Colon (tissue), 2 donors: ENCODE measurements at regions not wholly inside any gene's neighbourhood (a gene's known extent, or its start where the extent isn't known, plus 50 kb on each side); places are given as distances from the start of the nearest gene placed in this dataset.

Source experiments
- FAIRE-seq: peaks from 2 replicates; lab custom pipeline; 2012; peaks lifted over from hg19 to GRCh38; lab: Jason Lieb, UNC
- donor health status: control.
- donor health status: control.

DNA sequence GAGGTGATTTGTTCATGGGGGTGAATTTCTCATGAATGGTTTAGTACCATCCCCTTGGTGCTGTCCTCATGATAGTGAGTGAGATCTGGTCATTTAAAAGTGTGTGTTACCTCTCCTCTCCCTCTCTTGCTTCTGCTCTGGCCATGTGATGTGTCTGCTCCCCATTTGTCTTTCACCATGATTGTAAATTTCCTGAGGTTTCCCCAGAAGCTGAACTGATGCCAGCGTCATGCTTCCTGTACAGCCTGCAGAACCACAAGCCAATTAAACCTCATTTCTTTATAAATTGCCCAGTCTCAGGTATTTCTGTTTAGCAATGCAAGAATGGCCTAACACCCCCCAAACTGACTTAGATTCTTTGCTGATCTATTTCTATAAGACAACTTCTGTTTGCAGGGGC is 249.4 kb upstream of the B3GALT2 start:
- FAIRE-seq, result no peak

DNA sequence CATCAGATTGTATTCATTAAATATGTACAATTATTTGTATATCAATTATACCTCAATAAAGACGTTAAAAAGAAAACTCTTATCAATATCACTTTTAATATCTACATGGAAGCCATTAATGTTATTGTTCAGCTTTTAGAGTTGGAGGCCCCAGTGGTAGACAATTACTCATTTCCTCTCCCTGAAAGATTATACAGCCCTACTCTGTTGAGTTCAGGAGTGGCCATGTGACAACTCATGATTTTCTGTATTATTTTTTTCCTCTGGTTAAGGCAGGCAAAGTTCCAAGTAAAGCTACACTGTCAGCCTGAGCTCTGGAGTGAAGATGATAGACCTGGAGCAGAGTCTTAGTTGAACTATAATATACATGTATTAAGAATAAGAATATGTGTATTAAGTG is 247.9 kb upstream of the B3GALT2 start:
- no peak for FAIRE-seq

DNA sequence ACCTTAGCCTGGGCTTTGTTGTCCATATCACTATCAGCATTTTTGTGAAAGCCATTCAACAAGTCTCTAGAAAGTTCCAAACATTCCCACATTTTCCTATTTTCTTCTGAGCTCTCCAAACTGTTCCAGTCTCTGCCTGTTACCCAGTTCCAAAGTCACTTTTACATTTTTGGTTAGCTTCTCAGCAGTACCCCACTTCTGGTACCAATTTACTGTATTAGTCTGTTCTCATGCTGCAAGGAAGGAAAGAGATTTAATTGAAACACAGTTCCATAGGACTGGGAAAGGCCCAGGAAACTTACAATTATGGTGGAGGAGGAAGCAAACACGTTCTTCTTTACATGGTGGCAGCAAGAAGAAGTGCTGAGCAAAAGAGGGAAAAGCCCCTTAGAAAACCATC is 247.2 kb upstream of the B3GALT2 start:
- no peak for FAIRE-seq

DNA sequence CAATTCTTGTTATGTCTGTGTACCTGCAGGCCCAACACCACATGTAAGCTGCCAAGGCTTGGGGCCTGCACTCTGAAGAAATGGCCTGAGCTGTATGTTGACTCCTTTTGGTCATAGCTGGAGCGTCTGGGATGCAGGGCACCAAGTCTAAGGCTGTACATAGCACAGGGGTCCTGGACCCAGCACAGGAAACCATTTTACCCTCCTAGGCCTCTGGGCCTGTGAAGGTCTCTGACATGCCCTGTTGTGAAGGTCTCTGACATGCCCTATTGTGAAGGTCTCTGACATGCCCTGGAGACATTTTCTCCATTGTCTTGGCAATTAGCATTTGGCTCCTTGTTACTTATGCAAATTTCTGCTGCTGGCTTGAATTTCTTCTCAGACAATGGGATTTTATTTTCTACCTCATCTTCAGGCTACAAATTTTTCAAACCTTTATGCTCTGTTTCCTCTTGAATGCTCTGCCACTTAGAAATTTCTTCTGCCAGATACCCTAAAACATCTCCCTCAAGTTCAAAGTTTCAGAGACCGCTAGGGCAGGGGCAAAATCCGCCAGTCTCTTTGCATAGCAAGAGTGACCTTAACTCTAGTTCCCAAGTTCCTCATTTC is 246.7 kb upstream of the B3GALT2 start:
- FAIRE-seq, result no peak

DNA sequence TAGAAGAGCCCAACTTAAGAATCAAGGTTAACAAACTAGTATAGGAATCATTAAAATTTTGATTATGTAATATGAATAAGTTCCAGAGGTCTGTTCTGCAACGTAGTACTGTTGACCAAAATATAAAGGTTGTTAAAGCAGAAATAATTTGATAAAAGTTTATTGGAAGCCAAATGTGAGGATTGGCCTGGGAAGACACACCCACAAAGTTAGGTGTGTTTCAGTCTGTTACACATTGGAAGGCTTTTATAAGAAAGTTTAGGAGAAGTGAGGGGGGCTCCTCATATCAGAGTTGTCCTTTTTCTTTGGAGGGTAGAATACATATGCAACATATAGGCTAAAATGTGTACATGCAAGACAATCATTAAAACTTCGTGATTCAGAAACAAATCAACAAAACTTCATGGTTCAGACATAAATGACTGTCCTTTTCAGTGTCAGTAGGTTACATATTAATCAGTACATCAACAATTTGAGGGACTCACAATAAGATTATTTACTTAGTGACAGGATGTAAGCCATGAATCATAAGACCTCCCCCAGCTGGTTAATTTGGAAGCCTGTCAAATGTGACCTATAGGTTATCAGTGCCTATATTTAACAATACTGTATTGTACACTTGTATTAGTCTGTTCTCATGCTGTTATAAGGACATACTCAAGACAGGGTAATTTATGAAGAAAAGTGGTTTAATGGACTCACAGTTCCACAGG is 245.0 kb upstream of the B3GALT2 start:
- FAIRE-seq, result no peak

DNA sequence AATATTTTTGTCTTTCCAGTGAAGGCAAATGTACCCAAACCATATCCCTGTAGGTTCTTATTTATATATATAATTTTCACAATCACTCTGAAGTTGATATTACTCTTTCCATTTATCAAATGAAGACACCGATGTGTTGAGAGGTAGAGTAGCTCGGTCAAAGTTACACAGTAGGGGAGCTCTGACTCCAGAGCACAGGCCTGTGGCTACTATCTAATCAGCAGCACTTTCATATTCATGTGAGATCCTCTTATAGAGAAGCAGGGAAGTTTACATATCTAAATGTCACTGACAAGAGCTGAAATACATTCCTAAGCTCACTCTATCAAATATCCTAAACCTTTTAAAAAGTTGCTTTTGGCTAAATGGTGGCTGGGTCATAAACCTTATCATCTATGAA is 241.1 kb upstream of the B3GALT2 start:
- FAIRE-seq, result no peak

DNA sequence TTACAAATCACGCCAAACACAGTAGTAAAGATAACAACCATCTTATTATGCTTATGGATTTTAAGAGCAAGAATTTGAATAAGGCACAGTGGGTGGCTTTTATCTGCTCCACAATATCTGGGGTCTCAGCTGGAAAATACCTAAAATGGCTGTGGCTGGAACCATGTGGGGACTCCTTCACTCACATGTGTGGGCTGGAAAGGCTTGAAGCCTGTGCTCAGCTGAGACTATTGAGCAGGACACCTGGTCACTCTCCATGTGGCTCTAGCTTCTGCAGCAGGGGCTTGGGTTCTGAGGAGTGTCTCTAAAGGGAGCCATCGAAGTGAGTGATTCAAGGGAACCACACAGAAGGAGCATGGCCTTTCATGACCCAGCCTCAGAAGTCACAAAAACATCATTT is 239.6 kb upstream of the B3GALT2 start:
- no peak for FAIRE-seq

DNA sequence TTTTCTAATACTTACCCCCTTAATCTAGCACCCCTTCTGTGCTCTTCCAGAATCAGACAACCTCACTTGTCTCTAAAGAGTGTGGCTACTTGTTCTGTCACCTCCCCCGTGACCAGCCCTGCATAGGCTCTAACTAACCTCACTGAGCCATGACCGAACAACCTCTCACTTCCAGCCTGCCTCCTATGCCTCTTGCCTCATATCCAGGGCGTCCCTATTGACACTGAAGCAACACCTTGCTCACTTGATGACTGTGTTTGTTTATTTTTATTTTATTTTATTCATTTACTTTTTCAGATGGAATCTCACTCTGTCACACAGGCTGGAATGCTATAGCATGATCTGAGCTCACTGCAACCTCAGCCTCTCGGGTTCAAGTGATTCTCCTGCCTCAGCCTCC is 235.1 kb upstream of the B3GALT2 start:
- FAIRE-seq, result no peak

DNA sequence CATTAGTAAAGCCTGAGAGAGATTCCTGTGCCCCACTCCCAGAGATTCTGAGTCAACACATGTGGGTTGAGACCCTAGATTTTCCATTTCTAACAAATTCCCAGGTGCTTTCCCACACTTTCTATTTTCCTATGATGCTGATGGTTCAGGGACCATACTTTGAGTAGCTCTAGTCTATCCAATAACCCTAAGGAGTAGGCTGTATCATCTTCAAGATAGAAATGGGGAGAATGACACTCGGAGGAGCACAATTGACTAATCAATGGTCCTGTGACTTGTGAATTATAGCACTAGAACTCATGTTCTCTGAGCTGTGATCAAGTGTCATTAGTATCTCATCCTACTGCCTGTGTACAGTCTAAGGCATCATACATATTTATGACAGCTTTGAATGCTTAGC is 232.9 kb upstream of the B3GALT2 start:
- FAIRE-seq, result no peak

DNA sequence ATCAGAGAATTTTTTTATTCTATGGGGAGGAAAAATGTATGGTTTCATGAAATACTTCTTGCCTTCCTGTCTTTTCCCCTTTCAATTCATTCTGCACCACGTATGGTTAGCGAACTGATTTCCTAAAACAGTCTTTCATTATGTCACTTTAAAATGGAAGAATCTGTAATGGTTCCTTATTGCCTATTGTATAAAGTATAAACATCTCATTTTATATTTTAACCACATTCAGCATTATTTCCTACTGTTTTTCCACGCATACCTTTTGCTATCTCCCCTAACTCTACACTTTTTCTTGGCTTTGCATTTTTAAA is 232.3 kb upstream of the B3GALT2 start:
- no peak for FAIRE-seq

DNA sequence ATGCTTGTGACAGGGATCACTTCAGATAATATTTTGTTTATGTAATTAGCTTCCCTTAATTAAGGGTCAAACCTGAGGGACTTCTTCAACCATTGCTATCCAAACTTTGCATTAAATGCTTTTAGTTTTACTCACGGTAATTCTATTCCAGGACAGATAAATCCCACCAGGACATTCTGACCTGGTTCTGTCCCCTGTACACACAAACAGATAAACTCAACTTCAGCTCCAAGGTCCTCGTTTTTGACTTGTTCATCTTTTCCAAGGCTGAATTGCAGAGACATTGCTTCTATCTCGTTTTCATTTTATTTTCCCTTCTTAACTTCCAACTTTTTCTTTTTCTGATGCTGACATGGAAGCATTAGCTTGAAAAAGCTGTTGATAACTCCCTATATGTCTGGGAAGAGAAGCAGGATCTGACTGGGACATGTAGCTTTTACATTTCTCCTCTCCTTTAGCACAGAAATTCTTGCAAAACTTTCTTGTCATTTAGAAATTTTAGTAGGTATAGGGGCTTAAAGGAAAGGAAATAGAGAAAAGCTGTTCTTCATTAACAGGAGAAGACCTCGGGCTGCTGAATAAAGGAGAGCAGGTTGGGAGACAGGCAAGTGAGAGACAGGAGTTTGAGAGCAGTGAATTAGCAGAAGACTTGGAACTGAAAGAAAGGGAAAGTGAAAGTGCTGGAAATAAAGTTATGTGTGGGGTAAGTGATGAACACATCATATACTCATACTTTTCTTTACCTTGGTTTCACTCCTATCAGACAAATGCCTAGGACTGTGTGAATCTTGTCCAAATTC is 231.7 kb upstream of the B3GALT2 start:
- no peak for FAIRE-seq

DNA sequence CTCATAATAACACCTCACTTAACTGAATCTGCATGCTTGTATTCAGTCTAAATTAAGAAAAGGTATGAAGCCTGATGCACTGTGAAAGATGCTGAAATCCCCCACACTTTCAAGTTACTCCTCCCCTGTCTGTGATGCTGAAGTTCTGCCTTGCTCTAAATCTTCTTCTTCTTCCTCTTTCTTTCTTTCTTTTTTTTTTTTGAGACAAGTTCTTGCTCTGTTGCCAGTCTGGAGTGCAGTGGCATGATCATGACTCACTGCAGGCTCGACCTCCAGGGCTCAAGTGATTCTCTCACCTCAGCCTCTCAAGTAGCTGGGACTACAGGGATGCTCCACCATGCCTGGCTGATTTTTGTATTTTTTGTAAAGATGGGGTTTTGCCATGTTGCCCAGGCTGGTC is 231.0 kb upstream of the B3GALT2 start:
- no peak for FAIRE-seq

DNA sequence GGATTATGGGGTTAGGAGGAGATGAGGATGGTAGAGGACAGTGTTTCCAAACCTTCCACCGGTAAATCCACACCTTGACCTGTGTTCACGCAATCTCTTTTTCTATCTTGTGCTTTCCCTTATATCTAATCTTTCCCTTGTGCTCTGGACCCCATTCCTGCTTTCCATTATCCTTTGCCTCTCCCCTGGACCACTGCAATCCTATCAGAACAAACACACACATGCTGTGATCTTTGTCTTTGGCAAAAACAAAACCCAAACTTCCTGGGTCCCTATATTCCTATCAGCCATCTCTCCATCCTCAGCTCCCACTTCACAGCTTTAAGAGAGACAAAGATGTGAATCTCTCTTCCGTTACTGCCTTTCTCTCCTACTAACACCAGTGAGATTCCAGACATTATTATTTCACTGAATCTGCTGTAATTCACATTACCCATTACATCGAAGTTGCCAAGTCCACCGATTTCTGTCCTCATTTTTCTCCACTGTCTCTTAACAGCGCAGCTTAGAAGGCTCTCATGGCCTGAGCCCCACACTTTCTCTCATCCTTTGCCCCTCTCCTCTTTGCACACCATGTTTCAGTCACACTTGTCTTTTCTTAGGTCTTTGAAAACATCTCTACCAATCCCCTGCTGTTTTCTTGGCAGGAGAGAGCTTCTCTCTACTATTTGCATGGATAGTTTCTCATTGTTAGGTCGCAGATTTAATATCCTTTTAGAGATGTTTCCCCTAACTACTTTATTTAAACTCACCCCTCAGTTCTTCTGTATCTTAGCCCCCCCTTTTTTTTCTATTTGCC is 230.0 kb upstream of the B3GALT2 start:
- FAIRE-seq, result no peak

DNA sequence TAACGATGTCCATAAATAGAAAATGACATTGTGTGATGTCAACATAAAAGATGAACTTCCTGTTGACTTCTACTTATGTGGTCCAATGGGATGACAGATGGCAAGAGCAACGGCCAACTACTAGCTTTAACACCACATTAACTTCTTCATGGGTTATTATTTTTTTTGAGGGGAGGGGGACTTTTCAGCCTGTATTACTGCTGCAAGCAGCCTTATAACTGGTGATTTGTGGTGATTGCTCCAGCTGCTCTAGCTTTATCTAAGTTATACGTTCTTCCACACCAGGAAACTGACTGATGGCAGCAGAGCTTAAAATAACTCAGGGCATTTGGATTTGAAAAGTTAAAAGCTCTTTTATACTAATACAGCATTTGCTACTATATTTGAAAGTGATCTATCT is 228.8 kb upstream of the B3GALT2 start:
- no peak for FAIRE-seq

DNA sequence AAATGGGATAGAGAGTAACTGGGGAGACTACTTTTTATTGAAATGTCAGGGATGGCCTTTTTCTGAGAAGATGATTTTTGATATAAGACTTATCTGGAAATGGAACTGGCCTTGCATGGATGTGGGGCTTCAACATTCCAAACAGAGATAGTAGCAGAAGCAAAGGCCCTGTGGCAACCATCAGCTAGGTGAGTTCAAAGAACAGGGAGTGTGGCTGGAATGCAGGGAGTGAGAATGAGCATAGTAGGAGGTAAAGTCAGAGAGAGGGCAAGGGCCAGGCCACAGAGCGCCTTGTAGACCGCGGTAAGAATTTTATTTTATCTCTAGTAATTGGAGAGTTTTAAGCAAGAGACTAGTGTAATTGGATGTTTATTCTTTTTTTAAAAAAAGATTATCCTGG is 227.0 kb upstream of the B3GALT2 start:
- no peak for FAIRE-seq

DNA sequence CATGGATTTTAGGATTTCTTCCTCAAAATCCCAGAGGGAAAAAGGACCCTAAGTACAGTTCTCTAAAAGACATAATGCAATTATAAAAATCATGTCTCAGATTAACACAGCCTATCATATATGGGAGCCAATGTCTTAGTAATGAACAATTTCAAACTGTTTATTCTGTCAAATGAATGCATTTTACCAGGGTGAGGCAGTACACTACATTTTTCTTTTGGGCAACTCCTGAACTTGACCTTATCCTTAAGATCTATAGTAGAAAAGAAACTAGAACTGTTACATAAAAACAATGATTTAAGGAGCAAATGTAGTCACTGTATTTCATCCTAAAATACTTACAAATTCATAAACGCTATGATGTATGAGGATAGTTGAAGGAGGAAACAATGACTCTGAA is 226.3 kb upstream of the B3GALT2 start:
- FAIRE-seq, result no peak

DNA sequence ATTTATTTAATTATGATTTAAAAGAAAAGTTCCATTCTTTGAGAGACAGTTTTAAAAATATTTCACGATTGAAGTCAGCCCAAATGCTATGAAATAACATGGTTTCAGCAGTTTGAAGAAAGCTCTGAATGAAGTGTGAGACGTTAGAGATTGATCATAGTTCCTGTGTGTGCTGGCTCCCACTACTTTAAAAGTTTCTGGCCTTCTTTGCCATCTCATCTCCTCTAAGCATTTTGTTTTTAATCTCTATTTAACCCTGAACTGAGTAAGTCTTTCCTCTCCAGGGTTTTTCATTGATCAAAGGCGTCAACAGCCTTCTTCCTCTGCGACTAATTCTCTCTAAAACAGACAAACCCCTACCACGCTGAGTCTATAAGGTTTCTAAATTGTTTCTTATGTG is 225.3 kb upstream of the B3GALT2 start:
- no peak for FAIRE-seq

DNA sequence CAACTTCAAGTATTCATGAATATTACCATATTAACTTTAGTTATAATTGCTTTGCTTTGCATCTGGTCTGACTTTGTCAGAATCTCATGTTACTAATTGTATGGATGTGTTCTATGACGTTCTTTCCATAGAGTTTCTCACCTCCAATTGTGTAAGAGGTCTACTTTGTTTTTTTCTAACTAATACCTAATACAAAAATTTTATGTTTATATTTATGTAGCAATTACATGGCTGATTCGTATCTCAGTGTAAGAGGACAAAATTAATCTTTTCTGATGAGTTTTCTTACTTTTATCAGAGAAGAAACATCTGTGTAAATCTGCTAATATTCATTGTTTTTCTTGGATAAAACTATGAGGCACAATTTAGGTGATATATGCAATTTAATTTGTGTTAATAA is 224.8 kb upstream of the B3GALT2 start:
- FAIRE-seq, result no peak

DNA sequence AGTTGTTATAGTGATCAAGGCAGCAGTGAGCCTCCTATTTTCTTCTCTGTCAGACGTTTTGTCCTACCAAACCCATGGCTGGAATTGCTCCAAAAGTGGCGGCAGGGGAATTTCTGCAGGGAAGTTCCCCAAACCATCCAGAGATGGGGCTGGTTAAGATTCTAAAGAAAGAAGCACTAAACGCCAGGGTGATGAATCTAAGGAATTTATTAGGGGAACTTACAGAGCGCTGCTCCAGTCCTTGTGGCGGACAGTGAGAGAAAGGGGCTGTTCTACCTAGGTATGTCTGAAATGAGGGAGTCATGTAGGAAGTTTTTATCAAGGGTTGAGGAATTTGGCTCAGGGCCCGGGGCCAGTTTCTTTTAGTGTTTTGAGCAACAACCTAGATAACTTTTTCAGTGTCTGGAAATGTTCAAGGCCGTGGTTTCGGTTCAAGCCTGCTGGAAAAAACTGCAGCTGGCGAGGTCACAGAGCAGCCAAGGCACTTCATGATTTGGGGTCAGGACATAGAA is 222.4 kb upstream of the B3GALT2 start:
- no peak for FAIRE-seq

DNA sequence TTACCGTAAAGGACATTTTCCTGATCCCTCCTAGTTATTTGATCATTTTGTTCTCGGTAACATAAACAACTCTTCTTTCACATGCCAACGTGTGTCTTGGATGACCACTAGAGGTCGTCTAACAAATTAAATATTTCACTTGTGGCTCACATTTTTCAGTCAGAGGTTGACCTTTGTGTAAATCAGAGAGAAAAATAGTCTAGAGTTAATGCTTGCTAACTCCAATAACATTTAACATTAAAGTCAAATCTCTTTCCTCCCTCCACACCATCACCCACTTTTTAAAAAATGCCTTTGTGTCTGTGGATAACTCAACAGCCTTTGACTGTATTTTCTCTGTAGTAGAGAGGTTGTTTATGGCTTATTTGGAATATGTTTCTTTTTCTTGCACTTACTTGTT is 220.5 kb upstream of the B3GALT2 start:
- peak; percentile 77 for FAIRE-seq

DNA sequence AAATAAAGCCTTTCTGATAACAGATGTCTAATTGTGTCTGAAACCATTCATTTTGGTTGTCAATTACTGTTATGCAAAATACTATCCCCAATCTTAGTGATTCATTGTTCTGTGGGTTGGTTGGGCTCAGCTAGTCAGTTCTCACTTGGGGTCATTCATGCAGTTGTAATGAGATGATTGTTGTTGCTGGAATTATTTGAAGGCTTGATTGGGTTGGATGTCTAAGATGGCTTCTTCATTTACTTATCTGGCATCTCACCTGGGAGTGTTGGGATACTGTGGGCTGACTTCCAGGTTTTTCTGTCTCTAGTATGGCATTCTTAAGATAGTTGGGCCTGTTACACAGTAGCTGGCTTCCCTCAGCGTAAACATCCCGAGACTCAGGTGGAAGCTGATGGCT is 217.8 kb upstream of the B3GALT2 start:
- FAIRE-seq, result no peak

DNA sequence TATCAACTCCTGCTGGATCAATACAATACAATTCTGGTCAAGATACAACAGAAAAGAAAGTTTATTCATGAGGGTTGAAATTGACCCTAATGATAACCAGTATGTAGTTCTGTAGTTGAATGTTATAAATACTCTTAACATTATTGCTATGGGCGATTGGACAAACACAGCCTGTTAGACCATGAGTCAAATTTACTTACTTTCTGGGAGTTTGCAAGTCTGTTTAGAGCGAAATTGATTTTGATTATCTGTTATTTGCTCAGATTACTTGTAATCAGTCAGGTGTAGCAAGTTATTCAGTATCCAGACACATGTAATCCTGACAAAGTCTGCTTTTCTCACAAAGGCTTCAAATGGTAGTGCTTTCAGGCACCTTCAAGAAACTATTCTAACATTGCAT is 216.6 kb upstream of the B3GALT2 start:
- FAIRE-seq, result no peak

DNA sequence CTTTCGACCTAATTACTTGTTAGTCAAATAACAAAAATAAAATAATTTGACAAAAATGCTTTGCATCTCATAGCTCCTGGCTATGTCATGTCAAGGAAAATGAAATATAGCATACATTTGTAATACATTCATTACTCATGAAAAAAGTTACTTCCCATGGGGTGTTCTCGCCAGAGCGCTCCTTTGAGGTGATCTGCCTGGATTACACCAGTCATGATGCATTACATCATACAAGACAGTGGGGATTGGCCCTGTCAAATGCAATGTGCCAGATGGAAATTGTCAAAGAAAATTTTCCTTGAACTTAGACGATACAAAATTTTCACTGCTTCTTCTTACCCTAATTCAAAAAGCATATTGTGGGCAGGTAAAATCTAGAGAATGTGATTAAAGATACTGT is 215.6 kb upstream of the B3GALT2 start:
- FAIRE-seq, result no peak
